Breast epithelium (tissue), 3 donors: ENCODE measurements at regions not wholly inside any gene's neighbourhood (a gene's known extent, or its start where the extent isn't known, plus 50 kb on each side); places are given as distances from the start of the nearest gene placed in this dataset.

Experiments
- POLR2A ChIP-seq: fragments of 450-650 bp; IDR thresholded peaks from one replicate; pipeline ENCODE4 v1.6.1; 2016; ENCODE audit warnings: antibody characterized with exemption, mild to moderate bottlenecking, moderate library complexity
- TF ChIP-seq, protein P1 (sequence below), 3 donors: fragments of 450-650 bp; IDR thresholded peaks; one replicate each; pipeline ENCODE4 v1.5.1; 2016 to 2017; ENCODE audit warnings: antibody characterized with exemption in 3 of 3, mild to moderate bottlenecking in 3 of 3, moderate library complexity in 3 of 3

DNA sequence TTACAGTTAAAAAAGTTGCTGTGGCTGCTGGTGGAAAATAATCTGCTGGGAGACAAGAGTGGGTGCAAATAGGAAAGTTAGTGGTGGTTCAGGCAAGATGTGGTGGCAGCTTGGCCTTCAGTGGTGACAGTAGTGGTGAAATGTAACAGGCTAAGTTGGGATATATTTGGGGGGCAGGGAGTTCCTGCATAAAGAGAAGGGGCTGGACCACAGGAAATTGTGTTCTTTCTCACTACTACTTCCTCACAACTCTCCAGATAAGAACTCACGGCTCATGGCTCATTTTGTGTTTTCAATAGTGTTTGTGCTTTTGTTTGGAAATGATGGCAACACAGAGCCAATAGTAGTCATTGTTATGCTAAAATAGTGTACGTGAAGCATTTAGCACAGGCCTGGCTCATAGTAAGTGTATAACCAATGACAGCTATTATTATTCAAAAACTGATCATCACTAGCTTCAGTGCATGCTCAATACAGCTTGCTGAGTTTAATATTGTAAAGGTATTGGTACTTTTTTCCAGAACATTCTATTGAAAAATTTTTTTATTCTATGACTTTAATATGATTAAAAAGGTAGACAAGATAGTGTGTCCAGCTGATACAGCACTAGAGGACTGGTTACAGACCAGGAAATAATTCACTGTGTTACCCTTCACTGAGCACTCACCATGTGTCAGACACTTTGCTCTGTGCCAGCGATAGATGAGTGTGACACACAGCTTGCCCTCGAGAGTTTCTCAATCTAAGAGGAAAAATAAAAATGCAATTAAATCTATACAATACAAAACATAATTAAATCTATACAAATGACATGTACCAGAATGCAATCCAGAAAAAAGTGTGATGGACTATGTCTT lies 209.8 kb downstream of the POU4F1 start:
- TF ChIP-seq, protein P1, sequence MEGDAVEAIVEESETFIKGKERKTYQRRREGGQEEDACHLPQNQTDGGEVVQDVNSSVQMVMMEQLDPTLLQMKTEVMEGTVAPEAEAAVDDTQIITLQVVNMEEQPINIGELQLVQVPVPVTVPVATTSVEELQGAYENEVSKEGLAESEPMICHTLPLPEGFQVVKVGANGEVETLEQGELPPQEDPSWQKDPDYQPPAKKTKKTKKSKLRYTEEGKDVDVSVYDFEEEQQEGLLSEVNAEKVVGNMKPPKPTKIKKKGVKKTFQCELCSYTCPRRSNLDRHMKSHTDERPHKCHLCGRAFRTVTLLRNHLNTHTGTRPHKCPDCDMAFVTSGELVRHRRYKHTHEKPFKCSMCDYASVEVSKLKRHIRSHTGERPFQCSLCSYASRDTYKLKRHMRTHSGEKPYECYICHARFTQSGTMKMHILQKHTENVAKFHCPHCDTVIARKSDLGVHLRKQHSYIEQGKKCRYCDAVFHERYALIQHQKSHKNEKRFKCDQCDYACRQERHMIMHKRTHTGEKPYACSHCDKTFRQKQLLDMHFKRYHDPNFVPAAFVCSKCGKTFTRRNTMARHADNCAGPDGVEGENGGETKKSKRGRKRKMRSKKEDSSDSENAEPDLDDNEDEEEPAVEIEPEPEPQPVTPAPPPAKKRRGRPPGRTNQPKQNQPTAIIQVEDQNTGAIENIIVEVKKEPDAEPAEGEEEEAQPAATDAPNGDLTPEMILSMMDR (IDR thresholded peaks at IDR 0.05), result no peak
- no peak for TF ChIP-seq POLR2A
